ENCODE measurements at regions not wholly inside any gene's neighbourhood (a gene's known extent, or its start where the extent isn't known, plus 50 kb on each side); places are given as distances from the start of the nearest gene placed in this dataset.

GRCh38 chr3:28155631-28156030, 85.8 kb upstream of the CMC1 start:
- no peak for TF ChIP-seq CTCF (IDR thresholded peaks at IDR 0.05)
- no peak for TF ChIP-seq POLR2A (IDR thresholded peaks at IDR 0.05)
- no peak for TF ChIP-seq POLR2AphosphoS5 (IDR thresholded peaks at IDR 0.05; ENCODE audit: insufficient read depth in 1 of 2, low read depth in 1 of 2)
